ENCODE measurements at regions not wholly inside any gene's neighbourhood (a gene's known extent, or its start where the extent isn't known, plus 50 kb on each side); places are given as distances from the start of the nearest gene placed in this dataset.
"Not testable (repeated sequence)": the region's sequence is repeated elsewhere in the genome, so short reads cannot be mapped to it uniquely, and the experiment has no call there.

DNA sequence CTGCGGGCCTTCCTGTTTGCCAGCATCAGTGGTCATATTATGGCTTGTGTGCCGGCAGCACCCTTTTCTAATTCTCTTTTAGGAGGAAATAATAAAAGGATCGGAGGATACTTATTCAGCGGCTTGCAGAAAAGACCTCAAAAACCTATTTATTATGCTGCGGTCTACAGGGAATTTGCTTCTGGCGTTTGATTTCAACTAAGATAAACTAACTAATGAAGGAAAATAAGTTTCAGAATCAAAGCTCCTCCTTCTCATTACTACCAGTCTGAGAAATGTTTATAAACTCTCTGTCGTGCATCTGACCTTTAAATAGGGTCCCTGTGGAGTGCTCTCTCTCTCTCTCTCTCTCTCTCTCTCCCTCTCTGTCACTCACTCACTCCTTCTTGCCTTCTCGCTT, 335.0 kb upstream of the GLI3 start:
- H3K27me3 ChIP-seq = no peaks in the 10 kb centered on the region
- no peak for DNase-seq (ENCODE audit: low spot score in 2 of 2)
- TF ChIP-seq POLR2A (IDR thresholded peaks at IDR 0.05) = no peak
- TF ChIP-seq EP300 (IDR thresholded peaks at IDR 0.05) = no peak
- no peak for TF ChIP-seq POLR2AphosphoS5 (IDR thresholded peaks at IDR 0.05)
- TF ChIP-seq, protein P1, sequence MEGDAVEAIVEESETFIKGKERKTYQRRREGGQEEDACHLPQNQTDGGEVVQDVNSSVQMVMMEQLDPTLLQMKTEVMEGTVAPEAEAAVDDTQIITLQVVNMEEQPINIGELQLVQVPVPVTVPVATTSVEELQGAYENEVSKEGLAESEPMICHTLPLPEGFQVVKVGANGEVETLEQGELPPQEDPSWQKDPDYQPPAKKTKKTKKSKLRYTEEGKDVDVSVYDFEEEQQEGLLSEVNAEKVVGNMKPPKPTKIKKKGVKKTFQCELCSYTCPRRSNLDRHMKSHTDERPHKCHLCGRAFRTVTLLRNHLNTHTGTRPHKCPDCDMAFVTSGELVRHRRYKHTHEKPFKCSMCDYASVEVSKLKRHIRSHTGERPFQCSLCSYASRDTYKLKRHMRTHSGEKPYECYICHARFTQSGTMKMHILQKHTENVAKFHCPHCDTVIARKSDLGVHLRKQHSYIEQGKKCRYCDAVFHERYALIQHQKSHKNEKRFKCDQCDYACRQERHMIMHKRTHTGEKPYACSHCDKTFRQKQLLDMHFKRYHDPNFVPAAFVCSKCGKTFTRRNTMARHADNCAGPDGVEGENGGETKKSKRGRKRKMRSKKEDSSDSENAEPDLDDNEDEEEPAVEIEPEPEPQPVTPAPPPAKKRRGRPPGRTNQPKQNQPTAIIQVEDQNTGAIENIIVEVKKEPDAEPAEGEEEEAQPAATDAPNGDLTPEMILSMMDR (IDR thresholded peaks at IDR 0.05) = no peak
- H3K9me3 ChIP-seq = no peaks in the 10 kb centered on the region
- H3K4me1 ChIP-seq = peaks cover 16% of the 10 kb centered on the region
- WGBS = 45% methylated on average over 8 of the region's 8 CpGs
- no peak overlapping the region for H3K27ac ChIP-seq
- no peak overlapping the region for H3K4me3 ChIP-seq
- no peaks in the 10 kb centered on the region for H3K36me3 ChIP-seq

DNA sequence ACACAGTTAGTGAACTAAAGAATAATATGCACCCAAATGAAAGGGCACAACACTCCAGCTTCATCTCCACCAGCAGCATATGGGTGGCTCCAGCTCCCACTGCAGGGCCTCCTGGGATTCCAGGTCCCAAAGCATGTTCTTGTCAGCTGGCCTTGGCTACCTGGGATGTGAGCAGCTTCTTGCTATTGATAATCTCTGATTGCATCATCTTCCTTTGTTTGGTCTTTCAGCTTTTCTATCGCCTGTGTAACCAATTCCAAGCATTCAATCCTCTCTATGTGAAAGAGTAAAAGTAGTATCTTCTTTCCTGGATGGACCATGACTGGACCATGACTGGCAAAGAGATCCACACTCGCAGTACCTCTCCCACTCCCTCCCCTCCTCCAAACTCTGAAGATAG, 333.9 kb upstream of the GLI3 start:
- H3K36me3 ChIP-seq = no peaks in the 10 kb centered on the region
- no peak for DNase-seq (ENCODE audit: low spot score in 2 of 2)
- no peaks in the 10 kb centered on the region for H3K27me3 ChIP-seq
- H3K9me3 ChIP-seq = no peaks in the 10 kb centered on the region
- TF ChIP-seq EP300 (IDR thresholded peaks at IDR 0.05) (no peak), POLR2A (IDR thresholded peaks at IDR 0.05) (no peak), POLR2AphosphoS5 (IDR thresholded peaks at IDR 0.05) (no peak)
- TF ChIP-seq, protein P1 (IDR thresholded peaks at IDR 0.05) = no peak
- 87% methylated on average over 2 of the region's 2 CpGs for WGBS
- no peak overlapping the region for H3K27ac ChIP-seq
- peaks cover 16% of the 10 kb centered on the region for H3K4me1 ChIP-seq
- no peak overlapping the region for H3K4me3 ChIP-seq

DNA sequence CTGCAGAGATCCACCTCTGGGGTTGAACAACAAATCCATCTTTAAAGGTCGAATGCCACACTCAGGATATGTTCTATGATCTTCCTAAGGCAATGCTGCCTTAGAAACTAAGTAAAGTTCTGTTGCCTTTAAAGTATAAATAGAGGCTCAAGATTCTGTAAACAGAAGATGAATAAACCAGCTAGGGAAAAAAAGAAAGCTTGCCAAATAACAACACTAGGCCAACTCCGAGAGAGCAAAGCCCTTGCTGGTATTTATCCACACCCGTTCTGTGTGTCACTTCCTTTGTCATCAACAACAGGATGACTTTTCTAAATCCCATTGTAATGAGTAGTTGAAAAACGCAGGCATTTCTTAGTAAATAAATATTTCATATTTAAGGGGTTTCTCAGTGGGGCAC, 330.0 kb upstream of the GLI3 start:
- H3K9me3 ChIP-seq = no peaks in the 10 kb centered on the region
- H3K27me3 ChIP-seq = no peaks in the 10 kb centered on the region
- no peaks in the 10 kb centered on the region for H3K36me3 ChIP-seq
- H3K27ac ChIP-seq = no peak overlapping the region
- peaks cover 3% of the 10 kb centered on the region for H3K4me1 ChIP-seq
- DNase-seq (ENCODE audit: low spot score in 2 of 2) = no peak
- WGBS = 57% methylated on average over 4 of the region's 4 CpGs
- TF ChIP-seq POLR2A (IDR thresholded peaks at IDR 0.05) (no peak), POLR2AphosphoS5 (IDR thresholded peaks at IDR 0.05) (no peak), EP300 (IDR thresholded peaks at IDR 0.05) (no peak)
- TF ChIP-seq, protein P1 (IDR thresholded peaks at IDR 0.05) = no peak
- H3K4me3 ChIP-seq = no peak overlapping the region

DNA sequence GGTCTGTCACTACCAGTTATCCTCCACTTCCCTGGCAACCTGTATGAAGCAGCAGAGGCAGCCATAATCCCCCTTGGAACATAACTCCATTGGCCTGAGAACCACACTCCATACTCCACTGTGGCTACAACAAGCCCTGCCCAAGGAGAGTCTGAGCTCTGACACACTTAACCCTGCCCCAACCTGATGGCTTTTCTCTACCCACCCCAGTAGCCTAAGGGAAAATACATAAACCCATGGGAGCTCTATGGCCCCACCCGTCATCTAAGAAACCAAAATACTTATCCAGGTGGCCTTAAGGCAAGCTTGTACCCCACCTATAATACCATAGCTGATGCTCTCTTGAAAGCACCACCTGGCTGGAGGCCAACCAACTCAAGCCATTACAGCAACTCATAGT, 324.8 kb upstream of the GLI3 start:
- Histone ChIP-seq H3K27me3 (no peaks in the 10 kb centered on the region), H3K4me3 (no peak overlapping the region), H3K27ac (no peak overlapping the region), H3K4me1 (no peaks in the 10 kb centered on the region), H3K9me3 (no peaks in the 10 kb centered on the region), H3K36me3 (no peaks in the 10 kb centered on the region)
- no peak for TF ChIP-seq EP300 (IDR thresholded peaks at IDR 0.05)
- TF ChIP-seq, protein P1 (IDR thresholded peaks at IDR 0.05) = no peak
- 71% methylated on average over 1 of the region's 1 CpG for WGBS
- no peak for DNase-seq (ENCODE audit: low spot score in 2 of 2)

DNA sequence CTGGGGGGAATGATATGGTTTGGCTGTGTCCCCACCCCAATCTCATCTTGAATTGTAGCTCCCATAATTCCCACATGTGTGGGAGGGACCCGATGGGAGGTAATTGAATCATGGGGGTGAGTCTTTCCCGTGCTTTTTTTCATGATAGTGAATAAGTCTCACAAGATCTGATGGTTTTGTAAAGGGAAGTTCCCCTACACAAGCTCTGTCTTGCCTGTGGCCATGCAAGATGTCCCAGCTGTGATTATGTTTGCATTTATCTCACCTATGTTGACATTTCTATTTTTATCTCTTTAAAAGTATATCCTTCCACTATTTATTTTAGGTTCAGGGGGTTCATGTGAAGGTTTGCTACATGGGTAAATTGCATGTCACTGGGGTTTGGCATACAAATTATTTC, 323.9 kb upstream of the GLI3 start:
- WGBS = 56% methylated on average over 2 of the region's 2 CpGs
- Histone ChIP-seq H3K9me3 (peaks cover 2% of the 10 kb centered on the region), H3K27ac (no peak overlapping the region), H3K27me3 (no peaks in the 10 kb centered on the region), H3K4me3 (no peak overlapping the region), H3K4me1 (no peaks in the 10 kb centered on the region), H3K36me3 (no peaks in the 10 kb centered on the region)
- TF ChIP-seq, protein P1 (IDR thresholded peaks at IDR 0.05) = no peak
- no peak for DNase-seq (ENCODE audit: low spot score in 2 of 2)

DNA sequence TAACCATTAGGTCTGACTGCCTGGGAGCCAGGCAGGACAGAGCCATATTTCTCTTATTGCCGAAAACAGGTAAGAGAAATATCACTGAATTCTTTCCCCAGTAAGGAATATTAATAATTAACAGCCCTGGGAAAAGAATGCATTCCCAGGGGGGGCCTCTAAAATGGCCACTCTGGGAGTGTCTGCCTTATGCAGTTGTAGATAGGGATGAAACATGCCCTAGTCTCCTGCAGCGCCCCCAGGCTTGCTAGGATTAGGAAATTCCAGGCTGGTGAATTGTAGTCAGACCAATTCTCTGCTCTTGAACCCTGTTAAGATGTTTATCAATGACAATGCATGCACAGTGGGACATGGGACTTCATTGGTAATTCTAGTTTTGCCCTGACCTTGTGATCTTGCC, 317.9 kb upstream of the GLI3 start:
- not testable (repeated sequence) for H3K27ac ChIP-seq; H3K36me3 ChIP-seq; H3K4me3 ChIP-seq; DNase-seq (ENCODE audit: low spot score in 2 of 2); H3K27me3 ChIP-seq
- H3K9me3 ChIP-seq = peaks cover 14% of the 10 kb centered on the region
- WGBS = 96% methylated on average over 2 of the region's 2 CpGs
- H3K4me1 ChIP-seq = peaks cover 20% of the 10 kb centered on the region

Data from suprapubic skin (tissue), 4 donors.